Renal pelvis (tissue), 1 donor: ENCODE measurements at regions not wholly inside any gene's neighbourhood (a gene's known extent, or its start where the extent isn't known, plus 50 kb on each side); places are given as distances from the start of the nearest gene placed in this dataset.
"Not testable (repeated sequence)": the region's sequence is repeated elsewhere in the genome, so short reads cannot be mapped to it uniquely, and the experiment has no call there.

Source experiments
- DNase-seq: peaks from one replicate; pipeline ENCODE4 v3.0.0-alpha.2; 2013

DNA sequence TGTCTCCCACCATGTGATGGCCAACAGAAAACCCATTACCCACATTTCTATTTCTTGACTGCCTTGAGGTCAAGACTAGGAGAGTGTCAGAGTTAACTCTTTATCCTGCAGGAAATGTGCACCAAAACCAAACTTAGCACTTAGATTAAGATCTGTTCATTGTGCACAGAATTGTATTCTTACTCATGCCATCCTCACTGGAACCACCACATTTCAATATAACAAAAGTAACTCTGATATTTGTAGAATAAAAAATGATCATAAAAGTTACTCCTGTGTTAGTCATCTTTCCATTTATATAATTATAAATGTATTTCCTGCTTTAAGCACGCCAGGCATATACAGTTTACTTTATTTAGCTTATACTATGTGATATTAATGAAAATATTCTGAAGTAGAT is 193.0 kb upstream of the DPYD start:
- DNase-seq: no peak

GRCh38 chr1:98112626-98113025 is 191.8 kb upstream of the DPYD start:
- no peak for DNase-seq

- no peak for DNase-seq
Measured at GRCh38 chr1:98110674-98111073, 189.8 kb upstream of the DPYD start.

DNA sequence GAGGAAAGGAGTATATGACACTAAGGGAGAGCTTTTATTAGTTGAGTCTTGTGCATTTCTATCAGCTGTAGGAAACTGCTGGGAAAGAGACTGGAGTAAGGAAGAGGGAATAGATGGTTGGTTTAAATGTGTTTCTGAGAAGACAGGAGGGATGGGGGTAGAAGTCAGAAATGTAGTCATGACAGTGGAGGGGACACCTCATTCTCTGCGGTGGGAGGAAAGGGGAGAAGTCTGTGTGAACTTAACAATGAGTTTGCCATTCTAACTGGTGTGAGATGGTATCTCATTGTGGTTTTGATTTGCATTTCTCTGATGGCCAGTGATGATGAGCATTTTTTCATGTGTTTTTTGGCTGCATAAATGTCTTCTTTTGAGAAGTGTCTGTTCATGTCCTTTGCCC is 187.5 kb upstream of the DPYD start:
- DNase-seq: not testable (repeated sequence)

DNA sequence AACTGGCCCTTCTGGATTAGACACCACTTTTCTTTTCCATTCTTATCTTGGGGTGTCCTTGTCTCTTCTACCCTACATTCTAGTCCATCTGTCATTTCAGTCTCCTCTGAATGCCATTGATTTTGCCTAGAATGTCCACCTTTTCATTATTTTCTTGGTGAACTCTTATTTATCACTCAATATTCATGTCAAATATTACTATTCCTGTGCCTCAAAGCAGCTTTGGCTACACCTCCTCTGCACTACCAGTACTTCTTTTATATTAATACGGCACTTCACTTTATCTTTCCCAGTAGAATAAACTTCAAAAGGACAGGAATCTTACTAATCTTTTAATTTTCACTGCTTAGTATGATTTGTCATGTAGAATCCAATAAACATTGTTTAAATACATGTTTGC is 186.4 kb upstream of the DPYD start:
- no peak for DNase-seq

- peak; percentile 12 for DNase-seq
Measured at GRCh38 chr1:98104289-98104688, 183.5 kb upstream of the DPYD start.

- DNase-seq: no peak
Measured at GRCh38 chr1:98103617-98104285, 182.9 kb upstream of the DPYD start.

DNA sequence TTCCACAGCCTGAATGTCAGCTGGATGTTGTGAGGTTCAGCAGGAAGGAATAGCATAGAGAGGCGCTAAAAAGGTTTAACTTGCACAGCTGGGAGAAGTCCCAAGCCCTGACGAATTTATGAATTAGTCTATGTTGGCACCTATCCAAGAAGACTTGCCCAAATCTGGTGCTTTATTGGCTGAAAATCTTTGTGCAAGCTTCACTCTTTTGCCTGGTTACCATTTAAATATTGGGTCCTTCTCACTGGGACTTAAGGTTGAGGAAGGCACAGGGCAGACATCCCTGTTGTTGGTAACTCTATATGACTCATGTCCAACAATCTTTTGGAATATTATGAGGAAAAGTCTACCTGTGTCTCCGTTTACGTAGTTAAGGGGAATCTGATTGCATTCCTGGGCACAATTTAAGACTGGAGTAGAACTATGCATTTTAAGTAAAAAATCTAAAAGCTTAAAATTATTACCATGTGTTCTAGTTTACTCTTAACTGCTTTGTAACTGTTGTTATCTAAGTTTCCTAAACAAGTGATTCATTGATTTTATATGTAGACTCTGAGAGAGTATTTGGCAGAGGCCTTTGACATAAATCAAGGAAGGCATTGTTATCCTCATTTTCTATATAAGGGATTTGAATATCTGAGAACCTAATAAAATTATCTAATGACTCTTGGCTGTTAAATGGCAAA is 181.7 kb upstream of the DPYD start:
- no peak for DNase-seq

DNA sequence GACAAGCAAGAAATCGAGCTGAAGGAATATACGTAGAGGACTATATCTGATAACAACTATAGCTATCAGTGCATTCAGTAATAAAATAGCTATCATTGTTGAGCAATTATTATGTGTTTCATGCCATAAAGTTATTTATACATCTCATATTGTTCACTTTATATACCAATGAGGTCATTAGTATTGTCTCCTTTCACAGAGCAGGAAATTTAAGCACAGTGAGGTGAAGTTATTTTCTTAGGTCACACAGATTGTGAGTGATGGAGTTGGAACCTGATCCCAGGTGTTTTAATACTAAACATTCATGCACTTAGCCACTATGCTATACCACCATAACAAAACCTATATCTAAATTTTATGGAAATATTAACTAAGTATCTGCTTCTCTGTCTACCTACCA is 180.5 kb upstream of the DPYD start:
- no peak for DNase-seq

DNA sequence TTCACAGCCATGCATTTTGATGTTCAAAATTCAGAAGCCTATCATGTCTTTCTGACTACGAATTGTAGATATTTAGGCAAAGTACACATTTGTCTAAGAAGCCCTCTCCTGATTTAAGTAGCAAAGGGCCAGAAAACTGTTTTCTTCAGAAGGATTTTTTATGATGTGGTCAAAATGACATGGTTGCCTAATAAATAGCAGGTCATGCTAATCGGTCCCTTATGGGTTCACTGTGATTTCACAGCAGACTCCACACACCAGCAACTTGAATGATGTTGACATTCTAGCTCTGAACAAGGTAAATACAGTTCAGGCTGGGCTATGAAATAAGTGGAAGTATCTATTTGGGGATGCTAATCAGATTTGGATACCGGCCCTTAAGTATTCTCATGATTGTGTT is 178.7 kb upstream of the DPYD start:
- no peak for DNase-seq

- DNase-seq: no peak
Measured at GRCh38 chr1:98098473-98098872, 177.6 kb upstream of the DPYD start.

DNA sequence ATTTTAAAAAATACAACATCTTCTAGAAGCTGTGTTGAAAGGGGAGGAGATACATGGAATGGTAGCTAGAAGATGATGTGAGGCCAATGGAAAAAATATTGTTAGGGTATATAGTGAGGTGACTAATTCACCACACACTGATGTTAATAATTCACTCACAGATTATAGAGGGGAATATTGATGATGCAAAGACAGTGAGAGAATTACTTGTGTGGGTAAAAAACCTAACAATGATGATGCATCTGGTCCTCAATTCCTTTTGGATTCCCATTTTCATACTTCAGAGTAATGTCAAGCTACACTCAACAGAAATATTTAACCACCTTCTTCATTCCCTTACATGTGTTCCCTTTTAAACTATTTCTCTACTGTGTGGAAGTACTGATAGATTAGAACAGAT is 169.5 kb upstream of the DPYD start:
- DNase-seq: no peak

GRCh38 chr1:98088381-98088780 is 167.5 kb upstream of the DPYD start:
- no peak for DNase-seq

DNA sequence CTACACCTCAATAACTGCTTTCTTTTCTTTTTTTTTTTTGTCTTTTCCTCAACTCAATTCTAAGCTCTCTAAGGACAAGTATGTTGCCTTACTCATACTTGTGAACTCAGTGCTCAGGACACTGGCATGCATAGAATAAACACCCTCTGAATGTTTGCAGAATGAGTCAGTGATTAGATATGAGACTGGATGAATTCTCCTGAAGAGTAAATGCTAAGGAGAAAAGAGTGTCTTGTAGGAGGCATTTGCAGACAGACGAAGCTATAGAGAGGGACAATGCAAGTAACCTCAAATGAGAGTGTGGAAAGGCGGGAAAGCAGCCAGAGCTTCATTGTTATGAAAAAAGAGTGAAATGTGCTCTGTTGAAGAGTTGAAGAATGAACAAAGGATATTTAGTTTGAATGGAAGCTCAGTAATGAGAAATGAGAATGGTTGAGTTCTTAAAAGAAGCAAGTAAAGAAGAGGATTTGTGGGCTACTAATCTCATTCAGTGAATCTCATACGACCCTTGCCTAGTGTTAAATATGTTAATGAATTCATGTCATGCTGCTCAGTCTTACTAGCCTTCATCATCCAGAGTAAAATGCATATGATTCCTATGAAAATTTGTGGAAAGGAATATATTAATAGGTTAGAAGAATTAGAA is 166.1 kb upstream of the DPYD start:
- no peak for DNase-seq

- DNase-seq: no peak
Measured at GRCh38 chr1:98086156-98086555, 165.3 kb upstream of the DPYD start.

GRCh38 chr1:98084188-98084587 is 163.4 kb upstream of the DPYD start:
- no peak for DNase-seq

DNA sequence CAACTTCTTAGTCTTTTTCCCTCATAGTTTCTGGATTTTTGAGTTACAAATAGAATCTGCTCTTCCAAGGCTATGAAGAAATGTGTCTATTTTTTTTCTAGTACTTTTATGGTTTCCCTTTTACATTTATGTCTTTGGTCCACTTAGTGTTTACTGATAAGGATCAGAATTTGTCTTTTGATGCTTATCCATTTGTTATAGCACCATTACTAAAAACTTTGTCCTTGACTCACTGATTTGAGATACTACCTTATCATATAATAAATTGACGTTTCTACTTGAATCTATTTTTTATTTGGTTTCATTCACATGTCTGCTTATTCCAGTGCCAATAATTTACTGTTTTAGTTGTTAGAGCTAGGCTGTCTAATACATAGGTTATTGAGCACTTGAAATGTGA is 161.1 kb upstream of the DPYD start:
- DNase-seq: no peak

DNA sequence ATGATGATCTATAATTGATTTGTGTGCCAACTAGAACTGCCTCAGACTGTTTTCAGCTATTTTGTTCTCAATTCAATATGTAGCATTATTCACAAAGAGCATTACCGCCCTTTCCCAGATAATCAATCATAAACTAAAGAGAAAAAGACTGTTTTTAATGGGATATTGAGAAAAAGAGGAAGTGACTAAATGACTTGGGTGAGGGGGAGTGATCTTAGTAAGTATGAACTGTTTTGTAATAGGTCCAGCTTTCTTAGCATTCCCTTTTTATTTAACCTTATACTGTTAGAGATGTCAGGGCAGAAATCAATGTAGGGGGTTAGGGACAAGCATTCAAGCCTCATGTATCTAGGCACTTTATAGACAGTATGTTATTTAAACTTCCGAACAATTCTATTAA is 157.8 kb upstream of the DPYD start:
- DNase-seq: no peak

DNA sequence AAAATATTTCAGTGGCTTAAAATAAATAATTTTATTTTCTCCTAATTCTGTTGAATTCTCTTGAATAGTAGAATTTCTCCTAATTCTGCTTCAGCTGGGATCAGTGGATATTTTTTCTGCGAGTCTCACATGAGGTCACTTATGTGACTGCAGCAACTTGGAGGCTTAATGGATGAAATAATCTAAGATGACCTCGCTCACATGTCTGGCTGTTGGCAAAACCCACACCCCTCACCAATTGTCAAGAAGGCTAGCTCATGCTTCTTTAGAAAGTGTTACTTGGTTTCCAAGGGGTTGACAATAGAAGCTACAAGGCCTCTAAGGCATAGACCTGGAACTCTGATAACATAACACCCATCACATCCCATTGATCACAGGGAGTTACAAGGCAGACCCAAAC is 156.9 kb upstream of the DPYD start:
- DNase-seq: no peak

- DNase-seq: no peak
Measured at GRCh38 chr1:98075626-98076025, 154.8 kb upstream of the DPYD start.

DNA sequence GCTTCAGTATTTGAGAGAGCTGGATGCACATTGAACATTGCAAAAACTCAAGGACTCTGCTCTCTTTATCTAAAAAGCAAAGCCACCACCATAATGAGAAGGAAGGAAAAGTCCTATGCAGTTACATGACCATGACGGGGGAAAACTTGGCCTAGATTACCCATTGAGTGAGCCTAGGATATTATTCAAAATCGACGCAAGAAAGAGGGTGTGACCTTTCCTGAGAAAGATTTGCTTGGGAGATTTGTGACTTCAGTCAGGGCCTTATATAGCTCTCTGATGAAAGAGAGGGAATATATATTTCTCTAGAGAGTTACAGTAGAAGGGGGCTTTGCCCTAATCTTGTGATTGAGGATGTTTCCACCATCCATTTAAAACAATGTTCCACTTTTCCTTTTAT is 153.0 kb upstream of the DPYD start:
- no peak for DNase-seq

DNA sequence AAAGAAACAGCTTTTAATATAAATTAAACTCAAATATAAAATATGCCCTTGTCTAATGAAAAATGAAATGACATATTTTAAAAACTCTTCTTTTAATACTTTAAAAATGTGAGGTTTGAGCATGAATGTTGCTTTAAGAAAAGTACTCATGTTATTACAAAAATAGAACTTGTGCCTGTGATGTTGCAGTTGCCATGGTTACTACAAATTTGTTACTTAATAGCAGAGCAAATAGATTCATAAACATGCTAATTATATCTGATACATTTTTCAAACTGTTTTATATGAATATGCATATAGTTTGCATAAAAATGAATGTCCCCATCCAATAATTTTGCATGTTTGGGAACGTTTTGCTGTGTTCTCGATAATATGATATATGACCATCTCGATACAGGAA is 152.3 kb upstream of the DPYD start:
- DNase-seq: no peak

DNA sequence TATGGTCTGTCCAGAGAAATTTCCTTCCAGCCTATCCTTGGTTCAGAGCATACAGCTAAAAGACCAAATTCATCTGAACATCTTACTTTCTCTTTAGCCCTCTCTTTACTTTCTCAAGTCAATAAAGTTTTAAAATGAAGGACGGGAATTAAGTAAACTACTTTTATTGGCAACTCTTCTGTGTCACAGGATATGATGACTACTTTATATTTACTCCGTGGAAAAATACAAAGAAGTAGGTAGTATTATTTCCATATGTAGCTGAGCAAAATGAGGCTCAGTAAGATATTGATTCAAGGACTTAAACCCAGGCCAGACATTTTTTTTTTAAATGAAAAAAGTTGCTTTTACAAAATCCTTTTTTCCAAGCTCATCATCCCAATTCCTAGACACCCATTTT is 151.2 kb upstream of the DPYD start:
- no peak for DNase-seq

DNA sequence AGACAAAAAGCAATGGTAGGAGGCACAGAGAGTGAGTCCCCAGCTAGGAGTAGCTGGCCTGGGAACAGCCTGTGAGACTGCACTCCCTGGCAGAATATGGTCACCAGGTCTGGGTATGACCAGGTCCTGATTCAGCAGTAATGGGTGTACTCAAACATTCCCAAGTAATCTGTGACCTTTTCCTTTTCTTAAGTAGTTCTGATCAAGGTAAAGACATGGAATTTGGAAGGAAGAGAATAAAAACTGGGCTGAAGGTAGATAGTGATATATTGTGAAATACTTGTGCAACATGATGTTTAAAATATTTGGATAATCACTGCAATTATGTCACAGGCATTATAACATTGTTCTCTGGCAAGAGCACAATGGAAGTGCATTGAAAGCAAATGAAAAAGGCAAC is 147.2 kb upstream of the DPYD start:
- no peak for DNase-seq
